ENCODE measurements at regions not wholly inside any gene's neighbourhood (a gene's known extent, or its start where the extent isn't known, plus 50 kb on each side); places are given as distances from the start of the nearest gene placed in this dataset.
A peak's percentile ranks its signal among the peaks of the same experiment; 100 is the strongest.

DNA sequence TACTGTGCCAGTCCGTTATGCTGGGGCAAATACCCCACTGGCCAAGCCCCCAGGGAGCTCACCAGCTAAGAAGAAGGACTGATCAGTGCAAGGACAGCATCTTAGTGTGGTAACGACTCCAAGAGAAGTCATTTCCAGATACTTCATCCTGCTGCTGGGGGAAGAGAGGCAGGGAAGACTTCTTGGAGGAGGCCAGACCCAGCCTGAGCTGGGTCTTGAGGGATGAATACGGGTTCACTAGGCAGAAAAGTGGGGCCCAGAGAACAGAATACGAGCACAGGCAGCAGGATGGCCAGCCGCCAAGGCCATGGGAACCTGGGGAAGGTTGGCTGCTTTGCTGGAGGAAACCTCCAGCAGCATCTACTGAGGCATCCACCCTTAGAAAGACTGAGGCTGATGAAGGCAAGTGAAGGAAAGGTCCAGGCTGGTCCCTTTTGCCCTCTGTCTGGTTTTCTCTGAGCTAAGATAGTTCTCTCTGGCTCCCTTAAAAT is 84.1 kb downstream of the GLI2 start:
- Mint-ChIP-seq H3K27me3 (ENCODE audit: insufficient read depth) (no peaks in the 10 kb centered on the region), H3K27ac (no peak overlapping the region), H3K36me3 (ENCODE audit: low read depth) (no peaks in the 10 kb centered on the region), H3K9me3 (no peaks in the 10 kb centered on the region), H3K4me1 (peaks cover 13% of the 10 kb centered on the region), H3K4me3 (no peak overlapping the region)
- Histone ChIP-seq H3K36me3 (ENCODE audit: control insufficient read depth, insufficient read depth, low read length) (no peaks in the 10 kb centered on the region), H3K9me3 (ENCODE audit: control insufficient read depth, low read length) (no peaks in the 10 kb centered on the region), H3K9ac (ENCODE audit: extremely low read depth, low read length, poor library complexity, severe bottlenecking) (no peak overlapping the region), H3K27me3 (ENCODE audit: control insufficient read depth, insufficient read depth, low read length, poor library complexity, severe bottlenecking) (no peaks in the 10 kb centered on the region), H3K4me1 (ENCODE audit: control insufficient read depth, insufficient read depth, low read length) (peaks cover 3% of the 10 kb centered on the region), H3K27ac (ENCODE audit: low read depth, low read length) (peak overlapping the region; percentile 67), H3K4me3 (ENCODE audit: low read length) (no peak overlapping the region)
- no peak for DNase-seq
- TF ChIP-seq, protein P1, sequence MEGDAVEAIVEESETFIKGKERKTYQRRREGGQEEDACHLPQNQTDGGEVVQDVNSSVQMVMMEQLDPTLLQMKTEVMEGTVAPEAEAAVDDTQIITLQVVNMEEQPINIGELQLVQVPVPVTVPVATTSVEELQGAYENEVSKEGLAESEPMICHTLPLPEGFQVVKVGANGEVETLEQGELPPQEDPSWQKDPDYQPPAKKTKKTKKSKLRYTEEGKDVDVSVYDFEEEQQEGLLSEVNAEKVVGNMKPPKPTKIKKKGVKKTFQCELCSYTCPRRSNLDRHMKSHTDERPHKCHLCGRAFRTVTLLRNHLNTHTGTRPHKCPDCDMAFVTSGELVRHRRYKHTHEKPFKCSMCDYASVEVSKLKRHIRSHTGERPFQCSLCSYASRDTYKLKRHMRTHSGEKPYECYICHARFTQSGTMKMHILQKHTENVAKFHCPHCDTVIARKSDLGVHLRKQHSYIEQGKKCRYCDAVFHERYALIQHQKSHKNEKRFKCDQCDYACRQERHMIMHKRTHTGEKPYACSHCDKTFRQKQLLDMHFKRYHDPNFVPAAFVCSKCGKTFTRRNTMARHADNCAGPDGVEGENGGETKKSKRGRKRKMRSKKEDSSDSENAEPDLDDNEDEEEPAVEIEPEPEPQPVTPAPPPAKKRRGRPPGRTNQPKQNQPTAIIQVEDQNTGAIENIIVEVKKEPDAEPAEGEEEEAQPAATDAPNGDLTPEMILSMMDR (conservative IDR thresholded peaks at IDR 0.05) = no peak
- 90 to 95% methylated on average over 5 of the region's 5 CpGs for WGBS, 2 experiments (ENCODE audit: insufficient coverage in 1 of 2, insufficient read length in 1 of 2)

DNA sequence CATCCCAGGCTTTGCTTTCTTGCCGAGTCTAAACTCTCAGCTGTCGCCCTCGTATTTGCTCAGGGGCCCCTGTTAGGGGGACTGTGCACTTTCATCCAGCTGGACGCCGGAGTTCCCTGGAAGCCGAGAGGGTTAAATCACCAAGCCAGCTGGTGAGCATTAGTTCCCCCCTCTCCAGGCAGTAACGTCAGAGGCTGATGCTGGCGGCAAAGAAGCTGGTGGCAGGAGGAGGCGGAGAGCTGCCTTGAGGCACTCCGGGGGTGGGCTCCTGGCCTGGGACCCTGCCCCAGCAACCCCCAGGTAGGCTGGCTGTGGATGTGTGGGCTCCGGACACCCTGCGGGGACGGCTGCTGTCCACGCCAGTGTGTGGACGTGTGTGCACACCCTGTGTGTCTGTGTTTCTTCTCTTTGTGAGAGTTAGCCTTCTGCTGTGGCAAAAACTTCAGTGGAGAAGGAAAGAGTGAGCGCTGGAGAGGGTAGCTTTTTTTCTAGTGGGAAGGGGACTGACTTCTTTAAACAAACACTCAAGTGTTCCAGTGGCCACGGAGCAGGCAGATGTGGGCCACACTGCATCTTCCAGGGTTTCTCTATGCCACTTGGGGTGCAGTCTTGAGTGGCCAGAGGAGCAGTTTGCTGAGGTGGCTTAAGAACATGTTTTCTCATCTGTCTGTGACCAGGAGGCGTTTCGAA is 84.7 kb downstream of the GLI2 start:
- Mint-ChIP-seq H3K9me3 (no peaks in the 10 kb centered on the region), H3K36me3 (ENCODE audit: low read depth) (no peaks in the 10 kb centered on the region), H3K27me3 (ENCODE audit: insufficient read depth) (no peaks in the 10 kb centered on the region), H3K4me1 (peaks cover 15% of the 10 kb centered on the region), H3K27ac (peak overlapping the region; percentile 30), H3K4me3 (no peak overlapping the region)
- no peaks in the 10 kb centered on the region for H3K36me3 ChIP-seq (ENCODE audit: control insufficient read depth, insufficient read depth, low read length)
- TF ChIP-seq, protein P1 (conservative IDR thresholded peaks at IDR 0.05) = no peak
- peak overlapping the region; percentile 73 for H3K27ac ChIP-seq (ENCODE audit: low read depth, low read length)
- 80 to 82% methylated on average over 13 to 19 of the region's 19 CpGs for WGBS, 2 experiments (ENCODE audit: insufficient coverage in 1 of 2, insufficient read length in 1 of 2)
- no peak overlapping the region for H3K9ac ChIP-seq (ENCODE audit: extremely low read depth, low read length, poor library complexity, severe bottlenecking)
- peak; percentile 59 for DNase-seq
- H3K27me3 ChIP-seq (ENCODE audit: control insufficient read depth, insufficient read depth, low read length, poor library complexity, severe bottlenecking) = no peaks in the 10 kb centered on the region
- no peak overlapping the region for H3K4me3 ChIP-seq (ENCODE audit: low read length)
- H3K9me3 ChIP-seq (ENCODE audit: control insufficient read depth, low read length) = no peaks in the 10 kb centered on the region
- peaks cover 3% of the 10 kb centered on the region for H3K4me1 ChIP-seq (ENCODE audit: control insufficient read depth, insufficient read depth, low read length)

DNA sequence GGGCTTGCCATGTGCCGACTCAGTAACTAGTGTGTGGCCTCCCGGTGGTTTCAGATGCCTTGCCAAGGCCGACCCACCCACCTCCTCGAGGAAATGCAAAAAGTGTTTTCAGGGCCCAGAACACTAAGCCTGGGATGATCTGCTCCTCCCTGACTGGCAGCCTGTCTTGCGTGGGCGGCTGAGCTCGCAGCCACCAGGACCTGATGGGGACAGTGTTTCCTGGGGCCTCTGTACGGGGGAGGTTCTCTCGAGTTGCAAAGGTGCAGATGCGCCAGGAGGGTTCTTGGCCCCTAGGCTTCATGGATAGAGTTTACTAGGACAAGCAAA is 85.2 kb downstream of the GLI2 start:
- DNase-seq = peak; percentile 69
- H3K27me3 Mint-ChIP-seq (ENCODE audit: insufficient read depth) = no peaks in the 10 kb centered on the region
- Histone ChIP-seq H3K4me1 (ENCODE audit: control insufficient read depth, insufficient read depth, low read length) (peaks cover 3% of the 10 kb centered on the region), H3K27me3 (ENCODE audit: control insufficient read depth, insufficient read depth, low read length, poor library complexity, severe bottlenecking) (no peaks in the 10 kb centered on the region), H3K9ac (ENCODE audit: extremely low read depth, low read length, poor library complexity, severe bottlenecking) (no peak overlapping the region), H3K4me3 (ENCODE audit: low read length) (no peak overlapping the region), H3K9me3 (ENCODE audit: control insufficient read depth, low read length) (no peaks in the 10 kb centered on the region), H3K36me3 (ENCODE audit: control insufficient read depth, insufficient read depth, low read length) (no peaks in the 10 kb centered on the region), H3K27ac (ENCODE audit: low read depth, low read length) (peak overlapping the region; percentile 73)
- H3K4me3 Mint-ChIP-seq = no peak overlapping the region
- WGBS, 2 experiments (ENCODE audit: insufficient coverage in 1 of 2, insufficient read length in 1 of 2) = 66 to 73% methylated on average over 10 of the region's 10 CpGs
- peak overlapping the region; percentile 30 for H3K27ac Mint-ChIP-seq
- H3K36me3 Mint-ChIP-seq (ENCODE audit: low read depth) = no peaks in the 10 kb centered on the region
- peaks cover 19% of the 10 kb centered on the region for H3K4me1 Mint-ChIP-seq
- TF ChIP-seq, protein P1 (conservative IDR thresholded peaks at IDR 0.05) = no peak
- H3K9me3 Mint-ChIP-seq = no peaks in the 10 kb centered on the region
